GM12875 (cell line): ENCODE measurements at regions not wholly inside any gene's neighbourhood (a gene's known extent, or its start where the extent isn't known, plus 50 kb on each side); places are given as distances from the start of the nearest gene placed in this dataset.

Experiments
- H3K4me3 ChIP-seq: one replicate; pipeline ENCODE4 v1.5.1; 2011; ENCODE audit warnings: low read depth, low read length, control low read depth
- TF ChIP-seq, protein P1 (sequence below): IDR thresholded peaks from 2 replicates; pipeline ENCODE4 v1.5.1; 2011; ENCODE audit warnings: low read depth, mild to moderate bottlenecking, control low read depth, inconsistent platforms, low read length, moderate library complexity, borderline replicate concordance; ENCODE audit not compliant: insufficient read depth

GRCh38 chr7:40935435-40935834, 767.5 kb downstream of the INHBA start:
- H3K4me3 ChIP-seq = no peak overlapping the region
- TF ChIP-seq, protein P1, sequence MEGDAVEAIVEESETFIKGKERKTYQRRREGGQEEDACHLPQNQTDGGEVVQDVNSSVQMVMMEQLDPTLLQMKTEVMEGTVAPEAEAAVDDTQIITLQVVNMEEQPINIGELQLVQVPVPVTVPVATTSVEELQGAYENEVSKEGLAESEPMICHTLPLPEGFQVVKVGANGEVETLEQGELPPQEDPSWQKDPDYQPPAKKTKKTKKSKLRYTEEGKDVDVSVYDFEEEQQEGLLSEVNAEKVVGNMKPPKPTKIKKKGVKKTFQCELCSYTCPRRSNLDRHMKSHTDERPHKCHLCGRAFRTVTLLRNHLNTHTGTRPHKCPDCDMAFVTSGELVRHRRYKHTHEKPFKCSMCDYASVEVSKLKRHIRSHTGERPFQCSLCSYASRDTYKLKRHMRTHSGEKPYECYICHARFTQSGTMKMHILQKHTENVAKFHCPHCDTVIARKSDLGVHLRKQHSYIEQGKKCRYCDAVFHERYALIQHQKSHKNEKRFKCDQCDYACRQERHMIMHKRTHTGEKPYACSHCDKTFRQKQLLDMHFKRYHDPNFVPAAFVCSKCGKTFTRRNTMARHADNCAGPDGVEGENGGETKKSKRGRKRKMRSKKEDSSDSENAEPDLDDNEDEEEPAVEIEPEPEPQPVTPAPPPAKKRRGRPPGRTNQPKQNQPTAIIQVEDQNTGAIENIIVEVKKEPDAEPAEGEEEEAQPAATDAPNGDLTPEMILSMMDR = no peak

DNA sequence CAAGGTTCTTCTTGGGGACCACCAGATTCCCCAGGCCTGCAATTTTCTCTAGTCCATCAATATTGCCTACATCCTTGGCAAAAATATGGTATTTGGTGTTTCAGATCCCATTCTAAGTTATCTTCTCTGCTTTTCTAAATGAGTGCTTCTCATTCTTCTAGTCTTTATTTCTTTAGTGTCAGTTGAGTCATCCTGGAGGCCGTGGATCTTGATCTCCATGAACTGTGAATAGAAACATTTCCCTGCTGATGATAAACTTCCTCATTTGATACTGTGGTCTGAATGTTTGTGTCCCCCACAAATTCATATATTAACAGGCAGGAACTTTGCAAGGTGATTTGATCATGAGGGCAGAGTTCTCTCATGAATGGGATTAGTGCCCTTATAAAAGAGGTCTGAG, 779.3 kb downstream of the INHBA start:
- H3K4me3 ChIP-seq = no peak overlapping the region
- TF ChIP-seq, protein P1 = no peak

DNA sequence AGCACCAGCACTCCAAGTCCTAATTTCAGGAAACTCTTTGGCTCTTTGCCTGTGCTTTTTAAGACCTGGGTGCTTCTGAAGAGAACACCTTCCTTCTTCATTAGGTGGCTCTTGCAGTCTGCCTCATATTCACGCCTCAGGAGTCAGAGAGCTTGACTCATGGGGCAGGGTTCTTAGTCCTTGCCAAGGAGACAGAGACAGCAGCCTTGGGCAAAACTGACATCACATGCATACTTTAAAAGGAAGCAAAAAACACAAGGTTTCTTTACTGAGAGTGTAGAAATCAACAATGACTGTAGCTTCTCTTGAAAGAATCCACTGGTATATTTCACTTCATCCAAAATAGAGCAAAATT, 780.6 kb downstream of the INHBA start:
- TF ChIP-seq, protein P1 = no peak
- no peak overlapping the region for H3K4me3 ChIP-seq

GRCh38 chr7:40921589-40922315, 781.1 kb downstream of the INHBA start:
- TF ChIP-seq, protein P1 = no peak

DNA sequence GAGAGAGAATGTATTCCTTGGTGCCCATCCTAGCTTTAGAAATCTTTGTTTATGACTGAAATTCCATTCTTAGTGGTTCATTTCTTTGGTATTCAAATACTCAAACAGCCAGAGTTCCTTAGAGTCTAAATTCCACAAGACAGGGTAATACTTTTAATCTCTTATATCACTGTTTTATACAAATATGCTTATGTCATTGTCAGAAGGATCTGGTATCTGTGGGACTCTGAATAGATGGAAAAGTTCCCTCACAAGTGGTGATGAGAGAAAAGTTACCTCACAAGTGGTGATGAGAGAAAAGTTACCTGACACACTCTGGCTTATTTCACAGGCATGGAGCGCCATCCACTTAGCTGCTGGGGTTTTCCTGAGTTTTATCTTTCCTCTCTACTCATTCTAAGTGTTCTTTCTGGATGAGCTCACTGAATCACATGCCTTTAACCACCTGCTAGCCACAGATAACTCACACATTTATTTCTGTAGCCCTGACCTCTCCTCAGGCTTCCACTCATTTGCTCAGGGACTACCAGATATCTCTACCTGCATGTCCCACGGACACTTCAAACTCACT, 784.0 kb downstream of the SUGCT start:
- H3K4me3 ChIP-seq = no peak overlapping the region
- TF ChIP-seq, protein P1 = no peak

More at GRCh38 chr7:40921589-40922315, 781.1 kb downstream of the INHBA start:
- no peak overlapping the region for H3K4me3 ChIP-seq

GRCh38 chr7:40916813-40917212, 782.0 kb downstream of the SUGCT start:
- H3K4me3 ChIP-seq = no peak overlapping the region
- TF ChIP-seq, protein P1 = no peak

DNA sequence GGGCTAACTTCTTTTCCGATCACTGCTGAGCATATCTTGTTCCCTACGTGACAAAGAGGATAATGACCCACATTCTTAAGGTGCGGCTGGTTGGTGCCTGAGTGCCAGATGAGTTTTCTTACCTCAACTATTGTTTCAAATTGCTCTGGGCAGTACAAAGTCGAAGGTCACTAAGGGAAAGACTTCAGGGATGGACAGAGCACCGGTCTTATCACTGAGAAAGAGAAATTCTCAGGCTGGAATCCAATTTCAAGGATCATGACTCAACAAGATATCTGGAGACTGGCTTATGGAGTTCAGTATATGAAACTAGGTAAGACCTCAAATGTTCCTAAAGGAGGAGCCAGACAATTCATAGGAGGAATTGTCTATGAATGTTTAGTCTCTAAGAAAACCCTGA, 780.3 kb downstream of the SUGCT start:
- H3K4me3 ChIP-seq = no peak overlapping the region
- TF ChIP-seq, protein P1 = no peak
